GM21576 (cell line): ENCODE measurements at regions not wholly inside any gene's neighbourhood (a gene's known extent, or its start where the extent isn't known, plus 50 kb on each side); places are given as distances from the start of the nearest gene placed in this dataset.
"Not testable (repeated sequence)": the region's sequence is repeated elsewhere in the genome, so short reads cannot be mapped to it uniquely, and the experiment has no call there.

Experiments used
- ATAC-seq: cut with Tn5 transposase; IDR thresholded peaks from one replicate; pipeline ENCODE4 v1.9.1; 2021; ENCODE audit warnings: mild to moderate bottlenecking, moderate library complexity; ENCODE audit not compliant: unreplicated experiment

DNA sequence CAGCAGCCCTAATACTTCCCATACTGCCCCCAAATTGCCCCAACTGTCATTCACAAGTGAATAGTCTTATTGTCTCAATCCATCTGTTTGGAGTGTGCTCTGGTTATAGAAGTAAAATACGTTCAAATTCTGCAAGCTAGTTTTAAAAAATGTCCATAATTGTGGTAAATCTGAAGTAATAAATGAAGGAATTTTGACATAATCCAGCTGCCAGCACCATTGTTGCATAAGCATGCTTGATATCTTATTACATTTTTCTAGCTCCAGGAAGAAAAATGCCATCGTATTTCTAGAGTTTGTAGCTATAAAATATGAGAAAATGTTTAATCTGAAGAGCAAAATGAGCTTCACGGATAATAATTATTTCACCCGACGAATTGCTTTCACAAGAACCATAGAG, 664.7 kb downstream of the RFPL4B start:
- ATAC-seq: no peak

- ATAC-seq: no peak
Measured at GRCh38 chr6:113015249-113015648, 668.1 kb downstream of the RFPL4B start.

GRCh38 chr6:113017353-113017752, 670.2 kb downstream of the RFPL4B start:
- ATAC-seq: no peak

- ATAC-seq: no peak
Measured at GRCh38 chr6:113018351-113019151, 671.4 kb downstream of the RFPL4B start.

DNA sequence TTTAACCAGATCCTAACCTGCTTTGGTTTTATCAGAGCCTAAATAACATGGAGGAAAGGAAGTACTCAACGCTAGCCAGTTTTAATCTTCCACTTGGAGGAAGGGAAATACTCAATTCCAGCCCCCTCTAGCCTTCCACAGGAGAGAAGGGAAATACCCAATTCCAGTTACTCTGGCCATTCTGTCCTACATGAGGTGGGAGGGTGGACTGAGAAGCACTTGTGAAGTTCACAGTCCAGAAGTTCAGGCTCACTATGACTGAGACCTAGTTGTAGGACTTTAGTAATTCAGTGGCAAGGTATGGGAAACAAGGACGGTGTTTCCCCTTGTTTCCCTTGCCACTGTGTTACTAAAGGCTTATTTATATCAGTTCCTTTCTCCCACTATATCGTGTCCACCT, 672.0 kb downstream of the RFPL4B start:
- ATAC-seq: no peak

DNA sequence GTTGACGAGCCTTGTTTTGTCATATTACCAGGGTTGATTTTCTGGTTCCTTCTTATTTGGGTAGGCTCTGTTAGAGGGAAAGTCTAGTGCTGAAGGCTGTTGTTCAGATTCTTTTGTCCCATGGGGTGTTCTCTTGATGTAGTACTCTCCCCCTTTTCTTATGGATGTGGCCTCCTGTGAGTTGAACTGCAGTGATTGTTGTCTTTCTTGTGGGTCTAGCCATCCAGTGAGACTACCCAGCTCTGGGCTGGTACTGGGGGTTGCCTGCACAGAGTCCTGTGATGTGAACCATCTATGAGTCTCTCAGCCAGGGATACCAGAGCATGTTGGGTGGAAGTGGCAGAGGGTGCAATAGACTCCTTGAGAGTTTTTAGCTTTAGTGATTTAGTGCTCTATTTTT, 680.6 kb downstream of the RFPL4B start:
- ATAC-seq: no peak

- not testable (repeated sequence) for ATAC-seq
Measured at GRCh38 chr6:113029161-113029560, 682.0 kb downstream of the RFPL4B start.

DNA sequence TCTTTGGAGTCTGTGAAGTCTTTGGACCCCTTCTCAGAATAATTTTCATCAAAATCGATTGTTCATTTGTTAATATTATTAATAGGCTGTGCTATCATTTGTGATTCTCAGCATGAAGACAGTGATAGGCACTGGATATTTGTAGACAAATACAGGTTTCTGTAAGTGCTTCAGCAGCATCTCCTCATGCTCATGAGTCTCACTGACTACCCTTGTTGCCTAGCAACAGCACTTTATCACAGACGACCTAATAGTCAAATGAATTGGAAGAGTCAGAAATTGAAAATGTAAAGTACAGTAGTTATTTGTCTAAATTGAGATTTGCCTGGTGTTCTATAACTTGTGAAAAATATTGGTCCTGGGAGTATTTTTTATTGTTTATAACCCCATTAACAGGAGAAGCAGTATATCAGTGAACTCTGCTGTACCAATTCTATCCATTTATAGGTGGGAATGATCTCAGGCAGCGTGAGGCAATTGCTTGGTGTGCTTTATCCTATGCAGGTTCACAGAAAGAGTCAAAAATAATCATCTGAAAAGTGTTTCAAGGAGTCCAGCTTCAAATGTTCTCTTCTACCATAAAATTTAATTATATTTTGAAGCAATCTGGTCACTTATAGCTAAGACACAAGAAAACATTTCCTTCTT, 684.6 kb downstream of the RFPL4B start:
- no peak for ATAC-seq

- ATAC-seq: no peak
Measured at GRCh38 chr6:113039005-113039404, 691.9 kb downstream of the RFPL4B start.

- no peak for ATAC-seq
Measured at GRCh38 chr6:113047148-113047547, 700.0 kb downstream of the RFPL4B start.

GRCh38 chr6:113047932-113048331, 700.8 kb downstream of the RFPL4B start:
- ATAC-seq: no peak

- ATAC-seq: no peak
Measured at GRCh38 chr6:113048741-113049140, 701.6 kb downstream of the RFPL4B start.

GRCh38 chr6:113049190-113049589, 702.1 kb downstream of the RFPL4B start:
- no peak for ATAC-seq

DNA sequence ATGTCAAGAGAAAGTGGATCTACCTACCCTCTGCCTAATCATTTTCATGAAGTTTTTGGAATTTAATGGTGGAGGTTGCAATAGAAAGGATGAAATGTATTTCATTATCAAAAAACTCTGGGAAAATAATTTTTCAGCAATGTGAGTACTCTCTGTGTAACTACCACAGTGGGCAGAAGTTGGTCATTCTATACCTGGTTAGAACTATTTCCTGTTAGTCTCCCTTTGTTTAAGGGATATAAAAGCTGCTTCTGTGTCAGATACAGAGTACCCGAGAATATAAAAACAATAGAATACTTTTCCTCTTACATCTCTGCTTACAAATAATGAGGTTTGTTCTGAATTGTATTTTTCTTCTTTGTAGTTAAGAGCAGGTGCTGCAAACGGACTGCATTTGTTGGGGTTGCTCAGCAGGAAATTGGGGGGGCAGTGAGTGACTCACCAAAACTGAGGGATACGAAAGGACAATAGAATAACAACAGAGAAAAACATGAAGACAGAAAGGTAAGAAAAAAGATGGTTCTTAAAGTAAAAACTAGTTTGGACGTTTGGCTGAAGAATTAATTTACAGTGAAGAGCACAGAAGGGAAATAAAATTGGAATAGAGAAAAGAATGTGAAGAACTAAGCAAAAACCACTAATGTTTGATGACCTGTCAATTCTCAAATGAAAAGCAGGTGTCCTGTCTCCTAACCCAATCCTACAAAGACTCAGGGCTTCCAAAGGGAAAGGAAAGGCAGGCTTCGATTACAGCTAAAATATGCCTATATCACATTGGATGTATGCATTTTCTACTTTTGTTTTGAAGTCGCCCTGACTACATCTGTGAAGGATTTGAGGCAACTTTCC, 703.1 kb downstream of the RFPL4B start:
- no peak for ATAC-seq

DNA sequence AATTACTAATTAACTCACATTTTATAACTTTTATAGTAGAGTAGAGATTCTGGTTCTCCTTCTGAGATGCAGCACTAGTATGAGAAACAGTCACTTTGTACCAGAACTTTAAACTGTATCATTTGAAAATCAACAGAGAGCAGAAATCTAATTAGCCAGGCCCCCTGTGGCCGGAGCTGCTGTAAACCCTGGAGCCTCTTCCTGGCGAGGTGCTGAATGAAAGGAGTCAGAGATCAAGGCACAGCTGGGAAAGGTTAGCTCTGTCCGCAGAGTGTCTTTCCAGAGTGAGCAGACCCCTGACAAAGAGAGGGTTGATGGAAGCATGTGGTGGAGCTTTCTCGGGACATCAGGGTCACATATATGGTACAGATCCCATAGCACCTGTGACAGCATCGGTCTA, 703.8 kb downstream of the RFPL4B start:
- no peak for ATAC-seq

GRCh38 chr6:113052506-113052905, 705.4 kb downstream of the RFPL4B start:
- ATAC-seq: no peak

DNA sequence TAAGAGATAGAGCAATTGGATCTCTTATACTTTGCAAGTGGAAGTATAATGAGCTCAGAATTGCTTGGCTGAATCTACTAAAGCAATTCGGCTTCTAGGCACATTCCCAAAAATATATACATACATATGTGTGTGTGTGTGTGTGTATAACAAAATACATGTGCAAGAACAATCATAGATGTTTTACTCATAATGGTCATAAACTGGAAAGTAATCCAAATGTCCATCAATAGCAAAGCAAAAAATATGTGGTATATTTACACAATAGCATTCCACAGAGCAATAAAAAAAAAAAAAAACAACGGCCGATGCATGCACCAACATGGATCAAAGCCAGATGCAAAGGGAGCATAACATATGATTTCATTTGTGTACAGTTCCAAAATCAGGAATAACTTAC, 707.9 kb downstream of the RFPL4B start:
- ATAC-seq: no peak

GRCh38 chr6:113055998-113056397, 708.9 kb downstream of the RFPL4B start:
- ATAC-seq: no peak

DNA sequence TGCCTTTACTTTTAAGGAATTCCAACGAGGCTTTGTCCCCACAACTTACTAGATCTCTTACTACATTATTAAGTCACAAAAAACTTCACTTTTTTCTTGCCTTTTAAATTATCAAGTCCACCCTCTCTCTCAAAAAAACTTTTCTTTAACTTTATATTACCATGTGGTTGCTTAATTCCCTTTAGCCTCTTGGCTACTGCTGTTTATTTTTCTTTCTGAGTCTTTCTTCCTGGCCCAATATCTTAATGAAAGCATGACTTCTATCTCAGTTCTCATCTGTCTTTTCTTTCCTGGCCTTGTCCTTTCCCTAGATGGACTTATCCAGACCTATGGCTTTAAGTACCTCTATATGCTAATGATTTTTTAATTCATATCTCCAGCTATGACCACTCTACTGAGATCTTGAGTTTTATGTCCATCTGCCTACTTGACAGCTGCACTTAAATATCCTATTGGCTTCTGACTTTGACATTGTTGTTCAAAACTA, 710.5 kb downstream of the RFPL4B start:
- ATAC-seq: no peak

GRCh38 chr6:113060664-113061063, 713.5 kb downstream of the RFPL4B start:
- ATAC-seq: no peak

DNA sequence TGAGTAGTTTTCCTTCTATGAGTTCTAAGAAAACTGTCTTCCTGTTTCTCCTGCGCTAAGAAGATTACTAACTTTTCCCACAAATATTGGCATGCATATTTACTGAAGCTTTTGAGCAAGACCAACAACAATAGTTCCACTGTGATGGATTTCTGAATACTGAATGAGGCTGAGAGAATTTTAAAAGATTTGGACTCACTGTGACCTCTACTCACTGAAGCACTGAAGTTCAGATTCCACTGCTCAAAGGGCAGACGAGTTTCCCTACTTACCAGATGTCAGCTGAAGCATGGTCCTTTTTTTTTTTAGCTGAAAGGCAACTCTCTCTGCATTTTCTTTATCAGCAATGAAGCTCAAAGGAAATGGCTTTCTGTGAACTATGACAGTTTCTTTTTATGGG, 718.5 kb downstream of the RFPL4B start:
- ATAC-seq: no peak
